Central memory CD8-positive, alpha-beta T cell (primary cell): ENCODE measurements at regions not wholly inside any gene's neighbourhood (a gene's known extent, or its start where the extent isn't known, plus 50 kb on each side); places are given as distances from the start of the nearest gene placed in this dataset.

Experiments
- ATAC-seq: fragments of 150-1000 bp; cut with Tn5 transposase; replicated peaks from 2 replicates; pipeline ENCODE4 v1.10.0; 2022; ENCODE audit warnings: mild to moderate bottlenecking, moderate FRiP score, moderate number of reproducible peaks; ENCODE audit not compliant: poor library complexity, severe bottlenecking; ENCODE audit errors: extremely low read depth
- DNase-seq, 2 donors: peaks; one replicate each; pipeline ENCODE4 v3.0.0; 2021; ENCODE audit warnings: low spot score in 2 of 2
- H3K27ac Mint-ChIP-seq: one replicate; pipeline ENCODE4 v1.8.0; 2022; ENCODE audit warnings: low read depth, mild to moderate bottlenecking, moderate library complexity, mixed read lengths
- H3K27me3 Mint-ChIP-seq: one replicate; pipeline ENCODE4 v1.8.0; 2022; ENCODE audit warnings: mixed read lengths
- H3K36me3 Mint-ChIP-seq: one replicate; pipeline ENCODE4 v1.8.0; 2022; ENCODE audit warnings: mild to moderate bottlenecking, moderate library complexity, mixed read lengths; ENCODE audit not compliant: insufficient read depth
- H3K4me1 Mint-ChIP-seq: one replicate; pipeline ENCODE4 v1.8.0; 2022; ENCODE audit warnings: mixed read lengths
- H3K4me3 Mint-ChIP-seq: one replicate; pipeline ENCODE4 v1.8.0; 2022; ENCODE audit warnings: mild to moderate bottlenecking, moderate library complexity, mixed read lengths
- H3K9me3 Mint-ChIP-seq: one replicate; pipeline ENCODE4 v1.8.0; 2022; ENCODE audit warnings: mixed read lengths

GRCh38 chr5:136924490-136924889 is 559.1 kb upstream of the TRPC7 start:
- Mint-ChIP-seq H3K4me1 (no peaks in the 10 kb centered on the region), H3K27me3 (no peaks in the 10 kb centered on the region), H3K9me3 (peaks cover 24% of the 10 kb centered on the region), H3K27ac (no peak overlapping the region), H3K36me3 (no peaks in the 10 kb centered on the region), H3K4me3 (no peak overlapping the region)
- DNase-seq: no peak
- no peak for ATAC-seq

- Mint-ChIP-seq H3K4me1 (no peaks in the 10 kb centered on the region), H3K27ac (no peak overlapping the region), H3K27me3 (no peaks in the 10 kb centered on the region), H3K4me3 (no peak overlapping the region), H3K9me3 (peaks cover 1% of the 10 kb centered on the region), H3K36me3 (no peaks in the 10 kb centered on the region)
- ATAC-seq (no peak), DNase-seq (no peak)
Measured at GRCh38 chr5:136910625-136911024, 545.3 kb upstream of the TRPC7 start.

GRCh38 chr5:136909906-136910305 is 544.6 kb upstream of the TRPC7 start:
- Mint-ChIP-seq H3K27me3 (no peaks in the 10 kb centered on the region), H3K9me3 (peaks cover 8% of the 10 kb centered on the region), H3K4me1 (no peaks in the 10 kb centered on the region), H3K36me3 (no peaks in the 10 kb centered on the region), H3K4me3 (no peak overlapping the region), H3K27ac (no peak overlapping the region)
- ATAC-seq (no peak), DNase-seq (no peak)

GRCh38 chr5:136907371-136907770 is 542.0 kb upstream of the TRPC7 start:
- DNase-seq: no peak
- H3K27me3 Mint-ChIP-seq: no peaks in the 10 kb centered on the region
- no peaks in the 10 kb centered on the region for H3K4me1 Mint-ChIP-seq
- no peaks in the 10 kb centered on the region for H3K36me3 Mint-ChIP-seq
- no peak overlapping the region for H3K4me3 Mint-ChIP-seq
- peaks cover 11% of the 10 kb centered on the region for H3K9me3 Mint-ChIP-seq
- ATAC-seq: no peak
- no peak overlapping the region for H3K27ac Mint-ChIP-seq

DNA sequence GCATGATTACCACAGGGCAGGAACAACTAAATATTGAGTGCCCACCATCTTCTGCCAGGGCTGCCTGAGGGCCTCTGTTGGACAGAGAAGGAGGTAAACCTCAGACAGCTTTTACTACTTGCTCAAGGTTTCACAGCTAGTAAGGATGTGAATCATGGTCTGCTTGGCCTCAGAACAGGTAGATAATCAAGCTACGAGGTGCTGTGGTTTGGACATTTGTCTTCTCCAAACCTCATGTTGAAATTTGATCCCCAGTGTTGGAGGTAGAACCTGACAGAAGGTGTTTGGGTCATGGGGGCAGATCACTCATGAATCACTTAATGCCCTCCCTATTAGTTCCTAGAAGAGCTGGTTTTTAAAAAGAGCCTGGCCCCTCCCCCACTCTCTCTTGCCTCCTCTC is 541.2 kb upstream of the TRPC7 start:
- Mint-ChIP-seq H3K9me3 (peaks cover 11% of the 10 kb centered on the region), H3K4me3 (no peak overlapping the region), H3K36me3 (no peaks in the 10 kb centered on the region), H3K27ac (no peak overlapping the region), H3K27me3 (no peaks in the 10 kb centered on the region), H3K4me1 (no peaks in the 10 kb centered on the region)
- no peak for ATAC-seq
- DNase-seq: no peak

DNA sequence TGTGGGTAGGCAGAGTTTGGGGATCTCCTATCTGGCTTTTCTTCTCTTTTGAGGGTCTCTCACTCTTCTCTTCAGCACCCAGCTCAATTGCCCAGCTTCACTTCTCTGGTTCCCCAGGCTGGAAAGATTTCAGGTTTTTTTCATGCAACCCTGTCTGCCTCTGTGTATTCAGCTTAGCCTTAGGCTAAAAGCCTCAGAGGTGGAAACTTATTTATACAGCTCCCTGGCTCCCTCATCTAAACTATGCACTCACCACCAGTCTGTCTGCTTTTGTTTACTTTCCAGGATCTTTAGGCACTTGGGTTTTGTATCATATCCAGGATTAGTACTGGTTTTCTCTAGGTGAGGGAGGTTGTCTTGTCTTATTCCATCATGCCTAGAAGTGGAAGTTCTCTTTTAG is 540.2 kb upstream of the TRPC7 start:
- Mint-ChIP-seq H3K9me3 (peaks cover 17% of the 10 kb centered on the region), H3K27ac (no peak overlapping the region), H3K27me3 (peaks cover 9% of the 10 kb centered on the region), H3K4me3 (no peak overlapping the region), H3K4me1 (no peaks in the 10 kb centered on the region), H3K36me3 (no peaks in the 10 kb centered on the region)
- ATAC-seq (no peak), DNase-seq (no peak)

GRCh38 chr5:136894070-136894469 is 528.7 kb upstream of the TRPC7 start:
- Mint-ChIP-seq H3K27me3 (no peaks in the 10 kb centered on the region), H3K4me1 (no peaks in the 10 kb centered on the region), H3K36me3 (no peaks in the 10 kb centered on the region), H3K4me3 (no peak overlapping the region), H3K9me3 (peaks cover 10% of the 10 kb centered on the region), H3K27ac (no peak overlapping the region)
- DNase-seq (no peak), ATAC-seq (no peak)

DNA sequence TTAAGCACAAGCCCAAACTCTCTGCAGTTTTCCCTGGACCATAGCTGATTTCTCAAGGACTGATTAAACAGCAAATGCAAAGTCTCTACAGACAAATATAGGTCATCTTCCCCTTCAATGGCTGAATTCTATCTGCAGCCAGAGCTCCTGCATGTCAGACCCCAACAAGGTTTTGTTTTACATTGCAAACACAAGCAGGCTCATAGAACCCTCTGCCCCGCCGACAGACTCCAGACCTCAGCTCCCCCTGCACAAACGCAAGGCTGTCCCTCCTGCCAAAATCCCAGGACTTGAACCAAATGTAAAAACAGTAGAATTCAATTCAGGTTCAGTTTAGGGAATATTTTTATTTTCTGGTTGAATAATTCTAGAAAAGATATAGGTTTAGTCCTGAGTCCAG is 526.7 kb upstream of the TRPC7 start:
- Mint-ChIP-seq H3K36me3 (no peaks in the 10 kb centered on the region), H3K4me3 (no peak overlapping the region), H3K9me3 (peaks cover 5% of the 10 kb centered on the region), H3K4me1 (no peaks in the 10 kb centered on the region), H3K27ac (no peak overlapping the region), H3K27me3 (no peaks in the 10 kb centered on the region)
- ATAC-seq (no peak), DNase-seq (no peak)

DNA sequence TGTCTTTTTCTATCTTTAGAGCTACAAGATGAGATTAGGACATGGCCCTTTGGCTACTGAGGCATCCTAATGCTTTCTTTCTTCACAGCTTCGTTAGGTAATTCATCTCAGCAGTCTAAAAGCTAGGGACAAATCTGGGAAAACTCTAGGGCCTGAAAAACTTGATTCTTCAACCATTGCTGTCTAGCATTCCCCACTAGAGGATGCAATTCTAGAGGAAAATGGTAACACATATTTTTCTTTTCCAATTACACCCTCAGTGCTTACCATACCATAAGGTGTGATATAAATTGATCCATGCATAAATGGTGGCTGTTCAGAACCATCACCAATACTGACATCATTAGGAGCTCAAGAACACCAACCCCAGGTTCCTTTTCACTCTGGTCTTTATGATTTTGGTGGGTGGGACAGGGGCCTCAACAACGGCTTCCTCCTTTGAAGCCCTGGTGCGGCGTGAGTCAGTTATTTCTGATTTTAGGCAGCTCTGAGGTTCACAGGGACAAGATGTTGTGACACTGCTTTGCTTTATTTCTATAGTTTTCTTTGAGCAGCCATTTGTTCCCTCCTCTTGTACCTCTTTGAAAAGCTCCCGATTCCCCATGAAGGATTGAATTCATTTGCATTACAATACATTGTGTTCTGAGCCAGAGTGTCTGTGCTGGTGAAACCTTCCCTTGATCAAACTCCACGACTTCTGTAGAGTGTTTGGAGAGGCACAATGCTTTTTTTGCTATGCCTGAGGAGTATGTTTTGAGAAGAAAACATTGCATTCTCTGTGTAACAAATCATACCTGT is 526.0 kb upstream of the TRPC7 start:
- no peaks in the 10 kb centered on the region for H3K27me3 Mint-ChIP-seq
- ATAC-seq (no peak), DNase-seq (no peak)
- no peak overlapping the region for H3K4me3 Mint-ChIP-seq
- peaks cover 5% of the 10 kb centered on the region for H3K9me3 Mint-ChIP-seq
- H3K36me3 Mint-ChIP-seq: no peaks in the 10 kb centered on the region
- H3K4me1 Mint-ChIP-seq: no peaks in the 10 kb centered on the region
- H3K27ac Mint-ChIP-seq: no peak overlapping the region

DNA sequence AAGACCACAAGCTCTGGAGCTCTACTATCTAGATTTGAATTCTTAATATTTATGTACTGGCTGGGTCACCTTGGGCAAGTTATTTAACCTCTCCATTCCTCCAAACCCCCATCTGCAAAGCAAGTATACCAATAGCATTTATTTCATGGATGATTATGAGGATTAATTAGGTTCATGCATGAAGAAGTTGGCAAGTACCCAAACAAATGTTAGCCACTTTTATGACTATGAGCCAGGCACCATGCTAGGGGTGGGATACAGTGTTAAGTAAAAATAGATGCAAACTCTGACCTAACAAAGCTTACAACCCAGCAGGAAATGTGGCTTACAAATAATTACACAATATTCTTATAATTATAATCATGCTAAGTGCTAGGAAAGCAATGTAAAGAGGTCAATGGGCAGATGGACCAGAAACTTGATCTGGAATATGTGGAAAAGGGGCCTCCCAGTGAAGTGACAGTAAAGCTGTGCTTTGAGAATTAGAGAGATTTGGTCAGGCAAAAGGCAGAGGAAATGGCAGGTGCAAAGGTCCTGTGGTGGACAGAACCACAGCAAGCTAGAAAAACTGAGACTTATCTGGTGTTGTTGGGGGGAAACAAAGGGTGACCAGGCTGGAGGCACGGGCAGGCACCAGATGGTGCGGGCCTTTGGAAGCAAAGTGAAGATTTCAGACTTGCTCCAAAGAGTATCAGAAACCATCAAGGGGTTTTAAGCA is 525.2 kb upstream of the TRPC7 start:
- peaks cover 5% of the 10 kb centered on the region for H3K9me3 Mint-ChIP-seq
- H3K27me3 Mint-ChIP-seq: no peaks in the 10 kb centered on the region
- ATAC-seq (no peak), DNase-seq (no peak)
- no peaks in the 10 kb centered on the region for H3K36me3 Mint-ChIP-seq
- H3K4me3 Mint-ChIP-seq: no peak overlapping the region
- H3K4me1 Mint-ChIP-seq: no peaks in the 10 kb centered on the region
- H3K27ac Mint-ChIP-seq: no peak overlapping the region

DNA sequence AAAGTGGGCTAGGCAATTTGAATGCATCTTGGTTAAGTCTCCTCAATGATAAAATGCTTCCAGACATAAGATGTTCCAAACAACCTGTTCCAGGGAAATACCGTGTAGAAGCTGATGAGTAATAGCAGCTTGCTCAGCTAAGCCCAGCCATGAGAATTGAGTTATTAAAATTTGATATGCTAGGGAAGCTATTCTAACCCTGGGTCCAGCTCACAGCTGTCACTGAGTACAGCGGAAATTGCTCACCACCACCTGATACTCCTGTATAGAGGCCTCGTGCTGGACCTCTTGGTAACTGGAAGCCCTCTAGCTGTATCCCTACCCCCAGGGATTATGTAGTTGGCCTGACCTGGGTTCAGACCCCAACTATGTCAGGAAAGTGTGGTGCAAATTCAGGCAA is 521.3 kb upstream of the TRPC7 start:
- Mint-ChIP-seq H3K27me3 (no peaks in the 10 kb centered on the region), H3K4me3 (no peak overlapping the region), H3K9me3 (peaks cover 5% of the 10 kb centered on the region), H3K36me3 (no peaks in the 10 kb centered on the region), H3K4me1 (no peaks in the 10 kb centered on the region), H3K27ac (no peak overlapping the region)
- ATAC-seq: no peak
- no peak for DNase-seq

DNA sequence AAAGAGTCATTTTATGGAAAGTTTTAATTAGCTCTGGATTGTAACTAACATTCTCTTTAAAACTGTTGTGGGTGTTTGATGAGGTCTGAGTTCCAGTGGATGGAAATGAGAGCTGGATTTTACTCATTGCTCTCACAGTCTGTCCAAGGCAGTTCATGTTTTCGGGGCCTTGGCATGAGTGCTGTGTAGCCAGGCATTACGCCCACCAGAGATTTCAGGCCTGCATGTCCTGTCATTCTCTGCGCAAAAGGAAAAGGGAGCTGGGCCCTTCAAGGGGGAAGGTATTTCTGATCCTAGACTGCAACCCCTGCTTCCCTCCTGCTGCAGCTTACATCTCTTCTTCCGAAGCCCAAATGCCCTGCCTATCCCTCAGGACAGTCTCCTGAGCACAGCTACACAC is 499.6 kb upstream of the TRPC7 start:
- Mint-ChIP-seq H3K36me3 (no peaks in the 10 kb centered on the region), H3K4me1 (no peaks in the 10 kb centered on the region), H3K9me3 (peaks cover 5% of the 10 kb centered on the region), H3K27ac (no peak overlapping the region), H3K4me3 (no peak overlapping the region), H3K27me3 (no peaks in the 10 kb centered on the region)
- ATAC-seq (no peak), DNase-seq (no peak)

- H3K27ac Mint-ChIP-seq: no peak overlapping the region
- no peak for DNase-seq
- no peaks in the 10 kb centered on the region for H3K4me1 Mint-ChIP-seq
- no peaks in the 10 kb centered on the region for H3K27me3 Mint-ChIP-seq
- H3K4me3 Mint-ChIP-seq: no peak overlapping the region
- ATAC-seq: no peak
- H3K9me3 Mint-ChIP-seq: peaks cover 8% of the 10 kb centered on the region
- no peaks in the 10 kb centered on the region for H3K36me3 Mint-ChIP-seq
Measured at GRCh38 chr5:136856648-136857047, 491.3 kb upstream of the TRPC7 start.
